A549 (cell line): ENCODE measurements at regions not wholly inside any gene's neighbourhood (a gene's known extent, or its start where the extent isn't known, plus 50 kb on each side); places are given as distances from the start of the nearest gene placed in this dataset.

ENCODE experiments used
- ATAC-seq, 2 experiments: fragments of 200-7000 bp in 1 of 2; fragments of >200 bp in 1 of 2; cut with Nextera tagmentation in 1 of 2; cut with Tn5 transposase in 1 of 2; 3 replicates each; pipeline versions ENCODE4 v1.8.0 to v1.9.1; 2018 to 2020; ENCODE audit warnings: mild to moderate bottlenecking in 1 of 2, moderate library complexity in 1 of 2
- CTCF ChIA-PET: fragments of 300-600 bp; sonication (Branson Sonifier 250); formaldehyde crosslinking; extraction: SDS; loops from one replicate; lab custom pipeline; 2021; ENCODE audit warnings: antibody characterized with exemption, inconsistent platforms; lab: Yijun Ruan, JAX
- POLR2A ChIA-PET: fragments of 350-600 bp; formaldehyde crosslinking; extraction: SDS; loops from one replicate; lab custom pipeline; 2021; ENCODE audit warnings: antibody characterized with exemption, inconsistent platforms; lab: Yijun Ruan, JAX
- DNase-seq, 2 experiments: peaks; one replicate each; pipeline versions ENCODE4 v3.0.0 to v3.0.0-alpha.2; 2011 to 2016; ENCODE audit warnings: low read depth in 1 of 2, low spot score in 1 of 2
- FAIRE-seq: peaks from 2 replicates; lab custom pipeline; 2011; peaks lifted over from hg19 to GRCh38; lab: Jason Lieb, UNC
- H3K27ac ChIP-seq, 2 experiments: fragments of >200 bp; sonication (Bioruptor Twin); formaldehyde crosslinking; 3 replicates each; pipeline ENCODE4 v1.5.1; 2016 to 2017
- H3K4me1 ChIP-seq: fragments of >200 bp; sonication (Bioruptor Twin); formaldehyde crosslinking; 3 replicates; pipeline ENCODE4 v1.6.1; 2016
- H3K4me2 ChIP-seq: fragments of >200 bp; sonication (Bioruptor Twin); formaldehyde crosslinking; 3 replicates; pipeline ENCODE4 v1.6.1; 2016
- H3K4me3 ChIP-seq: fragments of >200 bp; sonication (Bioruptor Twin); formaldehyde crosslinking; 3 replicates; pipeline ENCODE4 v1.5.1; 2016
- H3K9me3 ChIP-seq: fragments of >200 bp; sonication (Bioruptor Twin); formaldehyde crosslinking; 3 replicates; pipeline ENCODE4 v1.6.1; 2016
- ATOH8 ChIP-seq: fragments of 250-450 bp; sonication (Bioruptor Pico); IDR thresholded peaks from 2 replicates; pipeline ENCODE4 v1.5.0; 2020; ENCODE audit warnings: low read depth, mild to moderate bottlenecking, moderate library complexity
- CBX2 ChIP-seq: fragments of 200-600 bp; sonication (generic); IDR thresholded peaks from 2 replicates; pipeline ENCODE4 v1.6.1; 2016; ENCODE audit warnings: low read depth, mild to moderate bottlenecking, borderline replicate concordance
- EHF ChIP-seq: fragments of 250-450 bp; sonication (Bioruptor Pico); IDR thresholded peaks from 2 replicates; pipeline ENCODE4 v1.5.0; 2020; ENCODE audit warnings: mild to moderate bottlenecking
- EP300 ChIP-seq, 2 experiments: fragments of >200 bp; sonication (Bioruptor Twin); formaldehyde crosslinking; IDR thresholded peaks; 2 replicates in 1 of 2; 3 replicates in 1 of 2; pipeline ENCODE4 v1.6.1; 2016 to 2017
- FOSL2 ChIP-seq, 2 experiments: fragments of 450-650 bp in 1 of 2; fragments of >200 bp in 1 of 2; sonication (Bioruptor Twin) in 1 of 2; formaldehyde crosslinking; IDR thresholded peaks; 2 replicates each; pipeline versions ENCODE4 v1.5.0 to v1.6.1; 2016 to 2020; ENCODE audit warnings: mild to moderate bottlenecking in 1 of 2, moderate library complexity in 1 of 2
- FOXS1 ChIP-seq: fragments of 250-450 bp; sonication (Bioruptor Pico); IDR thresholded peaks from 2 replicates; pipeline ENCODE4 v1.5.0; 2020; ENCODE audit warnings: mild to moderate bottlenecking, moderate library complexity
- HDAC2 ChIP-seq: fragments of 200-600 bp; sonication (generic); IDR thresholded peaks from 2 replicates; pipeline ENCODE4 v1.6.1; 2016
- HOXB5 ChIP-seq: fragments of 250-450 bp; sonication (Bioruptor Pico); IDR thresholded peaks from 2 replicates; pipeline ENCODE4 v1.5.0; 2020; ENCODE audit warnings: mild to moderate bottlenecking, moderate library complexity
- JUN ChIP-seq, 2 experiments: fragments of >200 bp; sonication (Bioruptor Twin); formaldehyde crosslinking; IDR thresholded peaks; 2 replicates in 1 of 2; 3 replicates in 1 of 2; pipeline ENCODE4 v1.6.1; 2016 to 2017
- KDM5A ChIP-seq: fragments of 200-600 bp; sonication (generic); IDR thresholded peaks from 2 replicates; pipeline ENCODE4 v1.6.1; 2016; ENCODE audit warnings: antibody characterized with exemption, mild to moderate bottlenecking
- MAFK ChIP-seq: fragments of 450-650 bp; IDR thresholded peaks from 2 replicates; pipeline ENCODE4 v1.6.1; 2014; ENCODE audit not compliant: partially characterized antibody
- NR3C1 ChIP-seq: fragments of >200 bp; sonication (Bioruptor Twin); formaldehyde crosslinking; IDR thresholded peaks from 3 replicates; pipeline ENCODE4 v1.6.1; 2017
- POLR2A ChIP-seq: IDR thresholded peaks from 2 replicates; pipeline ENCODE4 v1.6.1; 2012; ENCODE audit warnings: mild to moderate bottlenecking, low read length
- RAD21 ChIP-seq, 2 experiments: fragments of >200 bp in 1 of 2; sonication (Bioruptor Twin) in 1 of 2; formaldehyde crosslinking in 1 of 2; IDR thresholded peaks in 1 of 2; conservative IDR thresholded peaks in 1 of 2; 2 replicates in 1 of 2; 3 replicates in 1 of 2; pipeline ENCODE4 v1.6.1; 2012 to 2018; ENCODE audit warnings: inconsistent platforms in 1 of 2
- RARB ChIP-seq: fragments of 250-450 bp; sonication (Bioruptor Pico); IDR thresholded peaks from 2 replicates; pipeline ENCODE4 v1.8.0; 2021; ENCODE audit warnings: mild to moderate bottlenecking, moderate library complexity
- RCOR1 ChIP-seq: fragments of 150-350 bp; IDR thresholded peaks from 2 replicates; pipeline ENCODE4 v1.6.1; 2014; ENCODE audit warnings: antibody characterized with exemption, low read length, low read depth
- REST ChIP-seq: fragments of 200-600 bp; sonication (generic); IDR thresholded peaks from 2 replicates; pipeline ENCODE4 v1.6.1; 2016; ENCODE audit warnings: antibody characterized with exemption, mild to moderate bottlenecking, moderate library complexity
- SMC3 ChIP-seq: fragments of >200 bp; sonication (Bioruptor Twin); formaldehyde crosslinking; IDR thresholded peaks from 3 replicates; pipeline ENCODE4 v1.6.1; 2018; ENCODE audit warnings: inconsistent platforms
- TFCP2L1 ChIP-seq: fragments of 250-450 bp; sonication (Bioruptor Pico); IDR thresholded peaks from 2 replicates; pipeline ENCODE4 v1.5.0; 2021; ENCODE audit warnings: mild to moderate bottlenecking
- USF2 ChIP-seq: fragments of 450-650 bp; IDR thresholded peaks from 2 replicates; pipeline ENCODE4 v1.6.1; 2014; ENCODE audit warnings: antibody characterized with exemption
- ZFP36 ChIP-seq: fragments of 450-650 bp; IDR thresholded peaks from 2 replicates; pipeline ENCODE4 v1.6.1; 2014; ENCODE audit warnings: borderline replicate concordance; ENCODE audit not compliant: partially characterized antibody
- ZSCAN20 ChIP-seq: fragments of 250-450 bp; sonication (Bioruptor Pico); IDR thresholded peaks from 2 replicates; pipeline ENCODE4 v1.8.0; 2022; ENCODE audit warnings: mild to moderate bottlenecking, moderate library complexity
- WGBS: methylation state at CpG from one replicate; pipeline ENCODE4 v1.1.6; 2017; ENCODE audit errors: missing lambda C conversion rate; 5-methylcytosine and 5-hydroxymethylcytosine counted together

GRCh38 chr9:14517154-14517906, 175.9 kb downstream of the ZDHHC21 start:
- 36% methylated on average over 4 of the region's 4 CpGs for WGBS
- no peak overlapping the region for H3K4me2 ChIP-seq
- TF ChIP-seq SMC3, result no peak
- no peak for TF ChIP-seq POLR2A
- TF ChIP-seq HDAC2, result no peak
- TF ChIP-seq CBX2, result no peak
- H3K4me1 ChIP-seq, result no peaks in the 10 kb centered on the region
- FAIRE-seq, result no peak
- ChIA-PET POLR2A (no interaction called here), CTCF (no interaction called here)
- no peak for ATAC-seq
- H3K4me3 ChIP-seq, result no peak overlapping the region
- H3K27ac ChIP-seq, result no peak overlapping the region
- H3K9me3 ChIP-seq, result no peaks in the 10 kb centered on the region
- no peak for DNase-seq

- no peak overlapping the region for H3K4me3 ChIP-seq
- H3K27ac ChIP-seq, result no peak overlapping the region
- FAIRE-seq (no peak), DNase-seq (no peak), ATAC-seq (no peak)
- TF ChIP-seq TFCP2L1 (CRISPR knock-in tag), result no peak
- no peak for TF ChIP-seq RCOR1
- TF ChIP-seq USF2, result no peak
- no peak for TF ChIP-seq RARB (CRISPR knock-in tag)
- no peak for TF ChIP-seq MAFK
- TF ChIP-seq EP300 (IDR thresholded peaks at IDR 0.05), result no peak
- TF ChIP-seq FOXS1 (CRISPR knock-in tag), result no peak
- TF ChIP-seq ZSCAN20 (CRISPR knock-in tag), result no peak
- no peak for TF ChIP-seq RAD21 (conservative IDR thresholded peaks at IDR 0.05 in 1 of 2, IDR thresholded peaks at IDR 0.05 in 1 of 2)
- TF ChIP-seq JUN (IDR thresholded peaks at IDR 0.05), result no peak
- TF ChIP-seq HOXB5 (CRISPR knock-in tag), result no peak
- no peak for TF ChIP-seq KDM5A
- TF ChIP-seq REST, result no peak
- TF ChIP-seq ZFP36, result no peak
- no peak for TF ChIP-seq EHF (CRISPR knock-in tag)
- TF ChIP-seq NR3C1, result no peak
- no peak for TF ChIP-seq ATOH8 (CRISPR knock-in tag)
- TF ChIP-seq FOSL2 (IDR thresholded peaks at IDR 0.05), result no peak
- TF ChIP-seq FOSL2 (CRISPR knock-in tag; IDR thresholded peaks at IDR 0.05), result no peak
- no peak overlapping the region for H3K4me2 ChIP-seq
- 26% methylated on average over 2 of the region's 2 CpGs for WGBS
- H3K4me1 ChIP-seq, result no peaks in the 10 kb centered on the region
- no peaks in the 10 kb centered on the region for H3K9me3 ChIP-seq
- POLR2A ChIA-PET, result no interaction called here
- CTCF ChIA-PET, result no interaction called here
These were observed 176.6 kb downstream of the ZDHHC21 start for GRCh38 chr9:14516656-14517055.
